H1 (cell line): ENCODE measurements at regions not wholly inside any gene's neighbourhood (a gene's known extent, or its start where the extent isn't known, plus 50 kb on each side); places are given as distances from the start of the nearest gene placed in this dataset.

Source experiments
- CTCF ChIA-PET: fragments of 300-600 bp; sonication (Branson Sonifier 250); formaldehyde crosslinking; loops from one replicate; lab custom pipeline; 2021; ENCODE audit not compliant: partially characterized antibody; lab: Charles Lee
- POLR2A ChIA-PET: fragments of 300-600 bp; sonication (Branson Sonifier 250); formaldehyde crosslinking; loops from one replicate; lab custom pipeline; 2021; ENCODE audit warnings: inconsistent platforms; ENCODE audit not compliant: partially characterized antibody; lab: Charles Lee
- DNase-seq, 2 experiments: peaks; one replicate each; pipeline versions ENCODE4 v3.0.0 to v3.0.0-alpha.2; 2010 to 2022; ENCODE audit warnings: low spot score in 2 of 2, low read depth in 1 of 2, mixed read lengths in 1 of 2
- FAIRE-seq: peaks from 2 replicates; lab custom pipeline; 2011; peaks lifted over from hg19 to GRCh38; lab: Jason Lieb, UNC
- H2AFZ ChIP-seq: 2 replicates; pipeline ENCODE4 v1.8.1; 2012; ENCODE audit warnings: low read length, inconsistent platforms
- H2AK5ac ChIP-seq: 2 replicates; pipeline ENCODE4 v1.6.1; 2013; ENCODE audit warnings: low read depth, low read length
- H2BK120ac ChIP-seq: replicated peaks from 2 replicates; pipeline ENCODE3; 2013; ENCODE audit warnings: low read depth, low read length, inconsistent platforms
- H2BK12ac ChIP-seq: 2 replicates; pipeline ENCODE4 v1.6.1; 2013; ENCODE audit warnings: low read depth, low read length
- H2BK15ac ChIP-seq: 2 replicates; pipeline ENCODE4 v1.6.1; 2013; ENCODE audit warnings: low read length
- H2BK20ac ChIP-seq: 2 replicates; pipeline ENCODE4 v1.6.1; 2013; ENCODE audit warnings: low read length
- H2BK5ac ChIP-seq: 2 replicates; pipeline ENCODE4 v1.6.1; 2013; ENCODE audit warnings: low read depth, low read length
- H3K14ac ChIP-seq: 2 replicates; pipeline ENCODE4 v1.6.1; 2013; ENCODE audit warnings: inconsistent platforms; ENCODE audit not compliant: insufficient read length
- H3K18ac ChIP-seq: 2 replicates; pipeline ENCODE4 v1.6.1; 2013; ENCODE audit warnings: low read length; ENCODE audit errors: extremely low read depth
- H3K23ac ChIP-seq: 2 replicates; pipeline ENCODE4 v1.6.1; 2013; ENCODE audit warnings: inconsistent platforms; ENCODE audit not compliant: insufficient read length
- H3K23me2 ChIP-seq: 2 replicates; pipeline ENCODE4 v1.6.1; 2013; ENCODE audit warnings: low read depth, low read length
- H3K27ac ChIP-seq: 2 replicates; pipeline ENCODE4 v1.6.1; 2011; ENCODE audit warnings: low read depth, low read length, inconsistent platforms
- H3K27me3 ChIP-seq, 4 experiments: replicated peaks in 1 of 4; 1 replicate in 1 of 4; 2 replicates in 3 of 4; pipeline versions ENCODE4 v1.6.1 to v1.8.1; 2011 to 2013; ENCODE audit warnings: low read length in 3 of 4, mild to moderate bottlenecking in 3 of 4, inconsistent platforms in 2 of 4, mixed read lengths in 2 of 4, moderate library complexity in 1 of 4; ENCODE audit not compliant: control insufficient read depth in 3 of 4, insufficient read depth in 3 of 4; ENCODE audit errors: extremely low read depth in 1 of 4
- H3K36me3 ChIP-seq, 4 experiments: 2 replicates each; pipeline versions ENCODE4 v1.6.1 to v1.8.1; 2011 to 2013; ENCODE audit warnings: mild to moderate bottlenecking in 4 of 4, low read length in 3 of 4, moderate library complexity in 2 of 4, control low read depth in 1 of 4, inconsistent platforms in 1 of 4; ENCODE audit not compliant: insufficient read depth in 4 of 4, control insufficient read depth in 2 of 4
- H3K4ac ChIP-seq: replicated peaks from 2 replicates; pipeline ENCODE3; 2013; ENCODE audit warnings: low read length, low read depth, mixed read lengths, inconsistent platforms; ENCODE audit not compliant: insufficient read length
- H3K4me1 ChIP-seq, 4 experiments: replicated peaks in 1 of 4; 1 replicate in 1 of 4; 2 replicates in 3 of 4; pipeline versions ENCODE4 v1.6.1 to v1.8.1; 2011 to 2013; ENCODE audit warnings: low read length in 3 of 4, inconsistent platforms in 2 of 4, mixed read lengths in 1 of 4; ENCODE audit not compliant: insufficient read depth in 4 of 4, control insufficient read depth in 3 of 4
- H3K4me2 ChIP-seq, 2 experiments: 2 replicates each; pipeline versions ENCODE4 v1.6.1 to v1.8.1; 2011 to 2013; ENCODE audit warnings: low read depth in 2 of 2, low read length in 2 of 2, control low read depth in 1 of 2, inconsistent platforms in 1 of 2, mild to moderate bottlenecking in 1 of 2; ENCODE audit not compliant: insufficient read depth in 1 of 2
- H3K4me3 ChIP-seq, 4 experiments: fragments of 200-600, 300-600 bp in 1 of 4; sonication (generic), shearing (Covaris generic), sonication (Bioruptor Twin) in 1 of 4; 2 replicates each; pipeline versions ENCODE4 v1.5.1 to v1.8.1; 2011 to 2016; ENCODE audit warnings: low read length in 4 of 4, low read depth in 3 of 4, control low read depth in 2 of 4, inconsistent platforms in 2 of 4, mild to moderate bottlenecking in 2 of 4, mixed read lengths in 1 of 4, moderate library complexity in 1 of 4; ENCODE audit not compliant: insufficient read depth in 2 of 4; ENCODE audit errors: extremely low read depth in 1 of 4
- H3K56ac ChIP-seq: replicated peaks from 2 replicates; pipeline ENCODE3; 2013; ENCODE audit warnings: low read depth, mild to moderate bottlenecking, mixed read lengths, low read length, inconsistent platforms; ENCODE audit not compliant: insufficient read length
- H3K79me1 ChIP-seq: 2 replicates; pipeline ENCODE4 v1.6.1; 2013; ENCODE audit warnings: low read depth, low read length, control low read depth
- H3K79me2 ChIP-seq, 2 experiments: 2 replicates each; pipeline versions ENCODE4 v1.6.1 to v1.8.1; 2012 to 2013; ENCODE audit warnings: low read length in 2 of 2, mild to moderate bottlenecking in 2 of 2, inconsistent platforms in 1 of 2; ENCODE audit not compliant: insufficient read depth in 2 of 2, control insufficient read depth in 1 of 2
- H3K9ac ChIP-seq, 4 experiments: replicated peaks in 1 of 4; 1 replicate in 1 of 4; 2 replicates in 3 of 4; pipeline versions ENCODE4 v1.6.1 to v1.8.1; 2011 to 2013; ENCODE audit warnings: low read depth in 3 of 4, low read length in 3 of 4, control low read depth in 2 of 4, mild to moderate bottlenecking in 2 of 4, moderate library complexity in 2 of 4, inconsistent platforms in 1 of 4; ENCODE audit errors: extremely low read depth in 1 of 4
- H3K9me3 ChIP-seq, 2 experiments: 2 replicates each; pipeline versions ENCODE4 v1.6.1 to v1.8.1; 2012 to 2013; ENCODE audit warnings: mild to moderate bottlenecking in 2 of 2, moderate library complexity in 2 of 2, control low read depth in 1 of 2, inconsistent platforms in 1 of 2, low read depth in 1 of 2, low read length in 1 of 2, mixed read lengths in 1 of 2; ENCODE audit not compliant: insufficient read depth in 2 of 2
- H4K20me1 ChIP-seq, 2 experiments: replicated peaks in 1 of 2; 2 replicates each; pipeline versions ENCODE3 to v1.8.1; 2011 to 2013; ENCODE audit warnings: inconsistent platforms in 2 of 2, low read length in 2 of 2, mild to moderate bottlenecking in 1 of 2; ENCODE audit not compliant: insufficient read depth in 2 of 2, control insufficient read depth in 1 of 2
- H4K5ac ChIP-seq: 2 replicates; pipeline ENCODE4 v1.6.1; 2013; ENCODE audit warnings: low read length, low read depth, mixed read lengths, inconsistent platforms; ENCODE audit not compliant: insufficient read length
- H4K8ac ChIP-seq: 2 replicates; pipeline ENCODE4 v1.8.0; 2013; ENCODE audit warnings: mild to moderate bottlenecking, moderate library complexity, low read length, inconsistent platforms; ENCODE audit not compliant: insufficient read depth; ENCODE audit errors: extremely low read depth
- H4K91ac ChIP-seq: replicated peaks from 2 replicates; pipeline ENCODE3; 2013; ENCODE audit warnings: low read length, mixed read lengths, inconsistent platforms; ENCODE audit not compliant: insufficient read length
- CTBP2 ChIP-seq: IDR thresholded peaks from 2 replicates; pipeline ENCODE4 v1.7.0; 2011; ENCODE audit warnings: borderline replicate concordance, mild to moderate bottlenecking, moderate library complexity, mixed read lengths, low read length; ENCODE audit not compliant: insufficient read depth, insufficient read length
- KDM1A ChIP-seq: fragments of 200-600, 300-600 bp; sonication (generic); IDR thresholded peaks from 2 replicates; pipeline ENCODE4 v1.7.1; 2016; ENCODE audit warnings: mild to moderate bottlenecking, low read length, borderline replicate concordance
- NANOG ChIP-seq: IDR thresholded peaks from 2 replicates; pipeline ENCODE4 v1.6.1; 2011; ENCODE audit warnings: low read length, low read depth, mild to moderate bottlenecking, inconsistent platforms; ENCODE audit not compliant: insufficient read depth, poor library complexity, severe bottlenecking
- RBBP5 ChIP-seq: IDR thresholded peaks from 2 replicates; pipeline ENCODE4 v1.7.1; 2012; ENCODE audit warnings: low read depth, mild to moderate bottlenecking, inconsistent platforms, low read length, moderate library complexity, borderline replicate concordance
- WGBS, 2 experiments: shearing (Covaris generic) in 1 of 2; methylation state at CpG; one replicate each; pipeline versions ENCODE4 v1.1.6 to v1.1.7; 2013 to 2015; ENCODE audit warnings: low lambda C conversion rate in 2 of 2, mixed read lengths in 2 of 2, inconsistent platforms in 1 of 2, low coverage in 1 of 2, missing lambda C conversion rate in 1 of 2; ENCODE audit not compliant: insufficient replicate concordance in 2 of 2, insufficient coverage in 1 of 2, insufficient read length in 1 of 2; ENCODE audit errors: extremely low coverage in 1 of 2, missing lambda C conversion rate in 1 of 2; 5-methylcytosine and 5-hydroxymethylcytosine counted together

- H3K4ac ChIP-seq, result no peak overlapping the region
- H3K18ac ChIP-seq, result no peak overlapping the region
- H2AFZ ChIP-seq, result peak overlapping the region; percentile 51; the same call in 1 of the 2 replicates
- H3K23me2 ChIP-seq, result no peaks in the 10 kb centered on the region
- no peak overlapping the region for H4K8ac ChIP-seq
- H3K27ac ChIP-seq, result no peak overlapping the region
- POLR2A ChIA-PET, result no interaction called here
- no peak overlapping the region for H2BK12ac ChIP-seq
- H3K23ac ChIP-seq, result no peak overlapping the region
- H3K56ac ChIP-seq, result no peak overlapping the region
- no peaks in the 10 kb centered on the region for H3K79me2 ChIP-seq
- H3K4me3 ChIP-seq, result no peak overlapping the region
- no peak overlapping the region for H2BK5ac ChIP-seq
- no peaks in the 10 kb centered on the region for H3K79me1 ChIP-seq
- peak overlapping the region; percentile 10; the same call in 1 of the 2 replicates for H2AK5ac ChIP-seq
- CTCF ChIA-PET, result no interaction called here
- H3K4me2 ChIP-seq, result no peak overlapping the region
- no peaks in the 10 kb centered on the region for H3K36me3 ChIP-seq
- no peak overlapping the region for H2BK20ac ChIP-seq
- 92% methylated on average over 3 of the region's 3 CpGs; no CpG with 5 or more reads in 1 of the 2 experiments for WGBS, 2 experiments
- FAIRE-seq, result no peak
- no peak for DNase-seq
- H4K20me1 ChIP-seq, result no peaks in the 10 kb centered on the region
- no peak overlapping the region for H3K9ac ChIP-seq
- H2BK120ac ChIP-seq, result no peak overlapping the region
- H2BK15ac ChIP-seq, result no peak overlapping the region
- no peak overlapping the region for H4K91ac ChIP-seq
- H4K5ac ChIP-seq, result no peak overlapping the region
- no peak overlapping the region for H3K14ac ChIP-seq
- no peaks in the 10 kb centered on the region for H3K27me3 ChIP-seq
- H3K4me1 ChIP-seq, result no peaks in the 10 kb centered on the region
- H3K9me3 ChIP-seq, result no peaks in the 10 kb centered on the region
- TF ChIP-seq RBBP5 (no peak), NANOG (no peak), CTBP2 (no peak), KDM1A (no peak)
Measured at GRCh38 chr4:133287396-133287795, 138.3 kb downstream of the PCDH10 start.
